Panc1 (cell line): ENCODE measurements at regions not wholly inside any gene's neighbourhood (a gene's known extent, or its start where the extent isn't known, plus 50 kb on each side); places are given as distances from the start of the nearest gene placed in this dataset.

Experiments
- ATAC-seq: fragments of 200-7000 bp; cut with Tn5 transposase; 2 replicates; pipeline ENCODE4 v1.9.1; 2020; ENCODE audit warnings: mild to moderate bottlenecking, moderate library complexity
- BruUV-seq: library from RNA; stranded (reverse); fragments of 400-500 nt; replicated peaks from 2 replicates; lab custom pipeline; 2021; lab: Mats Ljungman, UMichigan
- CTCF ChIA-PET: fragments of 300-600 bp; sonication (Branson Sonifier 250); formaldehyde crosslinking; loops from one replicate; lab custom pipeline; 2022; ENCODE audit warnings: antibody characterized with exemption; lab: Charles Lee
- POLR2A ChIA-PET: fragments of 300-600 bp; sonication (Branson Sonifier 250); formaldehyde crosslinking; loops from one replicate; lab custom pipeline; 2022; ENCODE audit warnings: antibody characterized with exemption; lab: Charles Lee
- DNase-seq: peaks from one replicate; pipeline ENCODE4 v3.0.0-alpha.2; 2010; ENCODE audit warnings: low read depth, low spot score
- H3K27ac ChIP-seq: 2 replicates; pipeline ENCODE4 v1.5.1; 2011; ENCODE audit warnings: mild to moderate bottlenecking, low read length, inconsistent platforms
- H3K27me3 ChIP-seq: fragments of 200-500 bp; sonication (Bioruptor generic); 2 replicates; pipeline ENCODE4 v1.6.0; 2014; ENCODE audit warnings: low read length, inconsistent platforms; ENCODE audit not compliant: control insufficient read depth, insufficient read depth
- H3K36me3 ChIP-seq: fragments of 200-500 bp; sonication (Bioruptor generic); 2 replicates; pipeline ENCODE4 v1.5.1; 2014; ENCODE audit warnings: inconsistent platforms, mild to moderate bottlenecking, low read length, moderate library complexity; ENCODE audit not compliant: control insufficient read depth, insufficient read depth
- H3K4me1 ChIP-seq: 2 replicates; pipeline ENCODE4 v1.5.1; 2011; ENCODE audit warnings: inconsistent platforms, mild to moderate bottlenecking, low read length, moderate library complexity; ENCODE audit not compliant: control insufficient read depth, insufficient read depth
- H3K4me3 ChIP-seq, 2 experiments: 2 replicates each; pipeline ENCODE4 v1.5.1; 2011 to 2012; ENCODE audit warnings: low read depth in 2 of 2, low read length in 2 of 2, mild to moderate bottlenecking in 2 of 2, inconsistent platforms in 1 of 2, moderate library complexity in 1 of 2
- H3K9me3 ChIP-seq: fragments of 200-500 bp; sonication (Bioruptor generic); 2 replicates; pipeline ENCODE4 v1.5.1; 2014; ENCODE audit warnings: low read depth, mild to moderate bottlenecking, inconsistent platforms, low read length, moderate library complexity; ENCODE audit not compliant: control insufficient read depth, insufficient read depth
- CTCF ChIP-seq: fragments of 450-650 bp; IDR thresholded peaks from 2 replicates; pipeline ENCODE4 v1.5.1; 2017; ENCODE audit warnings: mild to moderate bottlenecking
- POLR2AphosphoS5 ChIP-seq: IDR thresholded peaks from 2 replicates; pipeline ENCODE4 v1.6.1; 2012; ENCODE audit warnings: mild to moderate bottlenecking, low read depth, low read length, moderate library complexity
- REST ChIP-seq, 2 experiments: IDR thresholded peaks; 2 replicates each; pipeline ENCODE4 v1.6.1; 2011 to 2012; ENCODE audit warnings: low read depth in 2 of 2, control low read depth in 1 of 2, low read length in 1 of 2, mild to moderate bottlenecking in 1 of 2, moderate library complexity in 1 of 2; ENCODE audit not compliant: insufficient read depth in 1 of 2
- SIN3A ChIP-seq: IDR thresholded peaks from 2 replicates; pipeline ENCODE4 v1.6.1; 2012; ENCODE audit warnings: low read depth, mild to moderate bottlenecking, low read length, moderate library complexity, borderline replicate concordance; ENCODE audit not compliant: insufficient read depth
- TCF7L2 ChIP-seq: IDR thresholded peaks from 2 replicates; pipeline ENCODE4 v1.6.1; 2011; ENCODE audit warnings: mild to moderate bottlenecking, low read depth, low read length, inconsistent platforms
- in situ Hi-C: cut with HindIII; loops from 2 replicates; pipeline ENCODE4 v1.10.0; 2016; ENCODE audit warnings: low sequenced_read_pairs, low pct_unique_long_range_greater_than_20kb
- intact Hi-C: fragments of 100-400 bp; cut with micrococcal nuclease; formaldehyde crosslinking; loops from one replicate; pipeline ENCODE4 v1.10.0; 2022; ENCODE audit not compliant: unreplicated experiment

DNA sequence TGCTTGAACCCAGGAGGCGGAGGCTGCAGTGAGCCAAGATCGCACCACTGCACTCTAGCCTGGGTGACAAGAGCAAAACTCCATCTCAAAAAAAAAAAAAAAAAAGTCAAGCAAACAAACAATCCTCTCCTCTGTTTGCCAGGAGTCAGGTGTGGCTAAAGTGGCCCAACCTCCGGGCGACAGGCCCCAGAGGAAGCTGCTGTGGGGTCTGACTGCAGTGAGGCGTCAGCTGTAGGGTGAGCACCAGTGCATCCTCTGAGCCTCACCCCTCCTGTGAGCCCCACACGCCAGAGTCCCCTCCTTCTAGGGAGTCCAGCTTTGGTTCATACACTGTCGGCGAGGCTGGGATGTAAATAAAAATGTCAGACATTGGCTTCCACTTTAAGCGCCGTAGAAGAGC is 76.5 kb upstream of the HS6ST1 start:
- H3K27me3 ChIP-seq, result no peaks in the 10 kb centered on the region
- in situ Hi-C loops (no loop called here), intact Hi-C loops (no loop called here)
- H3K4me1 ChIP-seq, result no peaks in the 10 kb centered on the region
- DNase-seq (no peak), ATAC-seq (no peak)
- no peaks in the 10 kb centered on the region for H3K9me3 ChIP-seq
- no peak overlapping the region for H3K4me3 ChIP-seq
- H3K36me3 ChIP-seq, result no peaks in the 10 kb centered on the region
- TF ChIP-seq POLR2AphosphoS5 (no peak), SIN3A (no peak), TCF7L2 (no peak), CTCF (no peak), REST (IDR thresholded peaks at IDR 0.05; ENCODE audit: insufficient read depth in 1 of 2, low read depth in 2 of 2, low read length in 1 of 2) (no peak)
- no peak overlapping the region for H3K27ac ChIP-seq
- POLR2A ChIA-PET, result no interaction called here
- BruUV-seq, result no TSS peak
- CTCF ChIA-PET, result no interaction called here

GRCh38 chr2:128395640-128396499 is 77.2 kb upstream of the HS6ST1 start:
- ATAC-seq (no peak), DNase-seq (no peak)
- Histone ChIP-seq H3K27me3 (no peaks in the 10 kb centered on the region), H3K27ac (no peak overlapping the region), H3K9me3 (no peaks in the 10 kb centered on the region), H3K4me1 (no peaks in the 10 kb centered on the region), H3K4me3 (no peak overlapping the region), H3K36me3 (no peaks in the 10 kb centered on the region)
- TF ChIP-seq CTCF (no peak), REST (IDR thresholded peaks at IDR 0.05; ENCODE audit: insufficient read depth in 1 of 2, low read depth in 2 of 2, low read length in 1 of 2) (no peak), SIN3A (no peak), TCF7L2 (no peak), POLR2AphosphoS5 (no peak)
- ChIA-PET CTCF (no interaction called here), POLR2A (no interaction called here)
- no TSS peak for BruUV-seq
- intact Hi-C loops (no loop called here), in situ Hi-C loops (no loop called here)
